Kidney (tissue), 13 donors: ENCODE measurements at regions not wholly inside any gene's neighbourhood (a gene's known extent, or its start where the extent isn't known, plus 50 kb on each side); places are given as distances from the start of the nearest gene placed in this dataset.

Source experiments
- DNase-seq, 5 donors: peaks; one replicate each; pipeline ENCODE4 v3.0.0-alpha.2; 2013 to 2020
- FAIRE-seq: peaks from 2 replicates; lab custom pipeline; 2012; peaks lifted over from hg19 to GRCh38; lab: Jason Lieb, UNC
- H3K27ac ChIP-seq, 2 donors: one replicate each; pipeline ENCODE4 v1.7.0; 2013; ENCODE audit warnings: low read depth in 2 of 2, low read length in 2 of 2, inconsistent platforms in 1 of 2
- H3K27me3 ChIP-seq: one replicate; pipeline ENCODE4 v1.7.1; 2013; ENCODE audit warnings: low read length, inconsistent platforms; ENCODE audit not compliant: control insufficient read depth, insufficient read depth
- H3K36me3 ChIP-seq, 3 donors: one replicate each; pipeline versions ENCODE4 v1.7.0 to v1.7.1; 2013; ENCODE audit warnings: low read length in 3 of 3, control low read depth in 1 of 3, inconsistent platforms in 1 of 3; ENCODE audit not compliant: insufficient read depth in 3 of 3, control insufficient read depth in 2 of 3
- H3K4me1 ChIP-seq, 3 donors: one replicate each; pipeline versions ENCODE4 v1.7.0 to v1.7.1; 2013; ENCODE audit warnings: low read length in 3 of 3, inconsistent platforms in 1 of 3, low read depth in 1 of 3; ENCODE audit not compliant: control insufficient read depth in 2 of 3, insufficient read depth in 2 of 3
- H3K4me3 ChIP-seq, 3 donors: one replicate each; pipeline versions ENCODE4 v1.7.0 to v1.8.1; 2013; ENCODE audit warnings: low read length in 3 of 3, control low read depth in 1 of 3, inconsistent platforms in 1 of 3
- H3K9ac ChIP-seq, 3 donors: one replicate each; pipeline versions ENCODE4 v1.7.0 to v1.7.1; 2013; ENCODE audit warnings: low read length in 3 of 3, control low read depth in 1 of 3, inconsistent platforms in 1 of 3
- H3K9me3 ChIP-seq, 3 donors: one replicate each; pipeline versions ENCODE4 v1.7.0 to v1.7.1; 2013; ENCODE audit warnings: low read length in 3 of 3, control low read depth in 1 of 3, inconsistent platforms in 1 of 3; ENCODE audit not compliant: control insufficient read depth in 2 of 3, insufficient read depth in 1 of 3
- intact Hi-C: fragments of 100-400 bp; cut with DNase I; formaldehyde crosslinking; loops from one replicate; pipeline ENCODE4 v1.11.1; 2022
- TF ChIP-seq, protein P1 (sequence below): IDR thresholded peaks from 3 replicates; pipeline ENCODE4 v1.5.1; 2012; ENCODE audit warnings: mild to moderate bottlenecking, moderate library complexity, borderline replicate concordance; ENCODE audit not compliant: insufficient read depth; ENCODE audit errors: extremely low read depth
- donor health status: control.
- donor health status: control.
- donor health status: control.
- donor health status: control.
- donor health status: control.
- donor health status: DM: yes; HTN: yes; CAD: no.
- donor health status: Normal renal cell carcinoma (clear cell type).

- peaks cover 0 to 9% (median 5%) of the 10 kb centered on the region in 3 donors for H3K9me3 ChIP-seq
- TF ChIP-seq, protein P1, sequence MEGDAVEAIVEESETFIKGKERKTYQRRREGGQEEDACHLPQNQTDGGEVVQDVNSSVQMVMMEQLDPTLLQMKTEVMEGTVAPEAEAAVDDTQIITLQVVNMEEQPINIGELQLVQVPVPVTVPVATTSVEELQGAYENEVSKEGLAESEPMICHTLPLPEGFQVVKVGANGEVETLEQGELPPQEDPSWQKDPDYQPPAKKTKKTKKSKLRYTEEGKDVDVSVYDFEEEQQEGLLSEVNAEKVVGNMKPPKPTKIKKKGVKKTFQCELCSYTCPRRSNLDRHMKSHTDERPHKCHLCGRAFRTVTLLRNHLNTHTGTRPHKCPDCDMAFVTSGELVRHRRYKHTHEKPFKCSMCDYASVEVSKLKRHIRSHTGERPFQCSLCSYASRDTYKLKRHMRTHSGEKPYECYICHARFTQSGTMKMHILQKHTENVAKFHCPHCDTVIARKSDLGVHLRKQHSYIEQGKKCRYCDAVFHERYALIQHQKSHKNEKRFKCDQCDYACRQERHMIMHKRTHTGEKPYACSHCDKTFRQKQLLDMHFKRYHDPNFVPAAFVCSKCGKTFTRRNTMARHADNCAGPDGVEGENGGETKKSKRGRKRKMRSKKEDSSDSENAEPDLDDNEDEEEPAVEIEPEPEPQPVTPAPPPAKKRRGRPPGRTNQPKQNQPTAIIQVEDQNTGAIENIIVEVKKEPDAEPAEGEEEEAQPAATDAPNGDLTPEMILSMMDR: no peak
- peaks cover 2% of the 10 kb centered on the region for H3K27me3 ChIP-seq
- no peak overlapping the region for H3K27ac ChIP-seq
- H3K9ac ChIP-seq: no peak overlapping the region
- intact Hi-C loops: no loop called here
- no peaks in the 10 kb centered on the region for H3K36me3 ChIP-seq
- H3K4me1 ChIP-seq: no peaks in the 10 kb centered on the region
- peak in 4 of 5 donors; percentile 58 to 75 (median 64) for DNase-seq
- no peak for FAIRE-seq
- no peak overlapping the region for H3K4me3 ChIP-seq
Measured at GRCh38 chr16:82470620-82471152, 156.1 kb upstream of the CDH13 start.

GRCh38 chr16:82470016-82470415 lies 156.8 kb upstream of the CDH13 start:
- H3K36me3 ChIP-seq: no peaks in the 10 kb centered on the region
- H3K4me1 ChIP-seq: no peaks in the 10 kb centered on the region
- DNase-seq (no peak), FAIRE-seq (no peak)
- H3K9me3 ChIP-seq: peaks cover 0 to 9% (median 5%) of the 10 kb centered on the region in 3 donors
- intact Hi-C loops: no loop called here
- H3K27me3 ChIP-seq: peaks cover 2% of the 10 kb centered on the region
- no peak overlapping the region for H3K9ac ChIP-seq
- H3K4me3 ChIP-seq: no peak overlapping the region
- TF ChIP-seq, protein P1: no peak
- H3K27ac ChIP-seq: no peak overlapping the region

- intact Hi-C loops: no loop called here
- Histone ChIP-seq H3K36me3 (no peaks in the 10 kb centered on the region), H3K27me3 (peaks cover 1% of the 10 kb centered on the region), H3K4me1 (no peaks in the 10 kb centered on the region), H3K9ac (no peak overlapping the region), H3K4me3 (no peak overlapping the region), H3K27ac (no peak overlapping the region), H3K9me3 (no peaks in the 10 kb centered on the region)
- TF ChIP-seq, protein P1: no peak
- FAIRE-seq (no peak), DNase-seq (peak in 1 of 5 donors; percentile 19)
Measured at GRCh38 chr16:82464187-82464586, 162.6 kb upstream of the CDH13 start.

GRCh38 chr16:82460766-82461165 lies 166.0 kb upstream of the CDH13 start:
- no peaks in the 10 kb centered on the region for H3K9me3 ChIP-seq
- DNase-seq (peak in 3 of 5 donors; percentile 13 to 46 (median 25)), FAIRE-seq (no peak)
- H3K4me1 ChIP-seq: no peaks in the 10 kb centered on the region
- H3K27me3 ChIP-seq: no peaks in the 10 kb centered on the region
- intact Hi-C loops: no loop called here
- H3K9ac ChIP-seq: no peak overlapping the region
- H3K4me3 ChIP-seq: no peak overlapping the region
- no peaks in the 10 kb centered on the region for H3K36me3 ChIP-seq
- no peak overlapping the region for H3K27ac ChIP-seq
- TF ChIP-seq, protein P1: no peak
